ENCODE measurements at regions not wholly inside any gene's neighbourhood (a gene's known extent, or its start where the extent isn't known, plus 50 kb on each side); places are given as distances from the start of the nearest gene placed in this dataset.
A peak's percentile ranks its signal among the peaks of the same experiment; 100 is the strongest.

GRCh38 chr3:144343343-144343742, 371.7 kb downstream of the DIPK2A start:
- Histone ChIP-seq H3K4me3 (ENCODE audit: low read depth in 1 of 3, low read length in 3 of 3) (peak overlapping the region in 1 of 3 donors; percentile 21), H3K27me3 (ENCODE audit: control insufficient read depth in 4 of 4, insufficient read depth in 4 of 4, low read length in 3 of 4) (no peaks in the 10 kb centered on the region), H3K36me3 (ENCODE audit: control insufficient read depth in 4 of 4, insufficient read depth in 3 of 4, low read depth in 1 of 4, low read length in 3 of 4) (no peaks in the 10 kb centered on the region), H3K27ac (ENCODE audit: low read depth in 1 of 2, low read length in 2 of 2) (no peak overlapping the region), H3K9ac (ENCODE audit: low read depth in 1 of 2, low read length in 2 of 2) (no peak overlapping the region), H3K4me1 (ENCODE audit: control insufficient read depth in 4 of 4, insufficient read depth in 4 of 4, low read length in 3 of 4) (peaks cover 0 to 7% (median 2%) of the 10 kb centered on the region in 4 donors), H3K9me3 (ENCODE audit: control insufficient read depth in 4 of 4, low read length in 3 of 4) (no peaks in the 10 kb centered on the region)
- WGBS: 47% methylated on average over 9 of the region's 9 CpGs
- TF ChIP-seq ATF3 (IDR thresholded peaks at IDR 0.05): no peak
- peak; percentile 8 to 22 for TF ChIP-seq HNF4A (conservative IDR thresholded peaks at IDR 0.05)
- peak in 1 of 2 donors; percentile 14 for TF ChIP-seq RXRA (IDR thresholded peaks at IDR 0.05)
- TF ChIP-seq YY1 (IDR thresholded peaks at IDR 0.05): peak; percentile 38
- DNase-seq (ENCODE audit: low spot score): no peak

DNA sequence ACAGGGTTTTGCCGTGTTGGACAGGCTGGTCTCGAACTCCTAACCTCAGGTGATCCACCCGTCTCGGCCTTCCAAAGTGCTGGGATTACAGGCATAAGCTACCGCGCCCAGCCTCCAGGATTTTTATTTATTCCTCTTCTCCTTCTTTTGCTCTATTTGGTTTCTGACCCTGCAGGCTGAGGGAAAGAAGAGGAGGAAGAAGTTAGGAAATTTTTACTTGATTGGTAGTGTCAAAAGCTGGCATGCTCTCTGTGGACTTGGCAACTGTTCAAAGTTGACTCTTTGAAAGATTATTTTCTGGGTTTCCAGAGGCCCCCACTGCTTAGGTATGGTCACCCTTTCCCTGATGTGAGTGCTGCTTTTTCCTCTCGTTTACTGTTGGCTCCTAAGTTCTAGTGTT, 372.2 kb downstream of the DIPK2A start:
- peak overlapping the region in 1 of 3 donors; percentile 21 for H3K4me3 ChIP-seq (ENCODE audit: low read depth in 1 of 3, low read length in 3 of 3)
- WGBS: 56% methylated on average over 7 of the region's 7 CpGs
- H3K27ac ChIP-seq (ENCODE audit: low read depth in 1 of 2, low read length in 2 of 2): no peak overlapping the region
- H3K27me3 ChIP-seq (ENCODE audit: control insufficient read depth in 4 of 4, insufficient read depth in 4 of 4, low read length in 3 of 4): no peaks in the 10 kb centered on the region
- no peak overlapping the region for H3K9ac ChIP-seq (ENCODE audit: low read depth in 1 of 2, low read length in 2 of 2)
- peaks cover 0 to 7% (median 2%) of the 10 kb centered on the region in 4 donors for H3K4me1 ChIP-seq (ENCODE audit: control insufficient read depth in 4 of 4, insufficient read depth in 4 of 4, low read length in 3 of 4)
- no peaks in the 10 kb centered on the region for H3K36me3 ChIP-seq (ENCODE audit: control insufficient read depth in 4 of 4, insufficient read depth in 3 of 4, low read depth in 1 of 4, low read length in 3 of 4)
- TF ChIP-seq JUND (IDR thresholded peaks at IDR 0.05) (no peak), RAD21 (IDR thresholded peaks at IDR 0.05) (no peak), TAF1 (conservative IDR thresholded peaks at IDR 0.05) (no peak), FOXA2 (IDR thresholded peaks at IDR 0.05) (no peak), EGR1 (IDR thresholded peaks at IDR 0.05; ENCODE audit: low read depth in 2 of 2) (no peak), NR2F2 (IDR thresholded peaks at IDR 0.05) (no peak), ZBTB33 (IDR thresholded peaks at IDR 0.05) (no peak), YY1 (IDR thresholded peaks at IDR 0.05) (peak; percentile 1)
- no peak for DNase-seq (ENCODE audit: low spot score)
- H3K9me3 ChIP-seq (ENCODE audit: control insufficient read depth in 4 of 4, low read length in 3 of 4): no peaks in the 10 kb centered on the region

- Histone ChIP-seq H3K27ac (ENCODE audit: low read depth in 1 of 2, low read length in 2 of 2) (no peak overlapping the region), H3K36me3 (ENCODE audit: control insufficient read depth in 4 of 4, insufficient read depth in 3 of 4, low read depth in 1 of 4, low read length in 3 of 4) (no peaks in the 10 kb centered on the region), H3K4me3 (ENCODE audit: low read depth in 1 of 3, low read length in 3 of 3) (no peak overlapping the region), H3K4me1 (ENCODE audit: control insufficient read depth in 4 of 4, insufficient read depth in 4 of 4, low read length in 3 of 4) (peaks cover 0 to 7% (median 3%) of the 10 kb centered on the region in 4 donors), H3K9me3 (ENCODE audit: control insufficient read depth in 4 of 4, low read length in 3 of 4) (no peaks in the 10 kb centered on the region), H3K9ac (ENCODE audit: low read depth in 1 of 2, low read length in 2 of 2) (no peak overlapping the region), H3K27me3 (ENCODE audit: control insufficient read depth in 4 of 4, insufficient read depth in 4 of 4, low read length in 3 of 4) (no peaks in the 10 kb centered on the region)
- 71% methylated on average over 2 of the region's 2 CpGs for WGBS
- no peak for DNase-seq (ENCODE audit: low spot score)
- no peak for TF ChIP-seq EGR1 (IDR thresholded peaks at IDR 0.05; ENCODE audit: low read depth in 2 of 2)
- no peak for TF ChIP-seq FOXA1 (IDR thresholded peaks at IDR 0.05)
- TF ChIP-seq, protein P1, sequence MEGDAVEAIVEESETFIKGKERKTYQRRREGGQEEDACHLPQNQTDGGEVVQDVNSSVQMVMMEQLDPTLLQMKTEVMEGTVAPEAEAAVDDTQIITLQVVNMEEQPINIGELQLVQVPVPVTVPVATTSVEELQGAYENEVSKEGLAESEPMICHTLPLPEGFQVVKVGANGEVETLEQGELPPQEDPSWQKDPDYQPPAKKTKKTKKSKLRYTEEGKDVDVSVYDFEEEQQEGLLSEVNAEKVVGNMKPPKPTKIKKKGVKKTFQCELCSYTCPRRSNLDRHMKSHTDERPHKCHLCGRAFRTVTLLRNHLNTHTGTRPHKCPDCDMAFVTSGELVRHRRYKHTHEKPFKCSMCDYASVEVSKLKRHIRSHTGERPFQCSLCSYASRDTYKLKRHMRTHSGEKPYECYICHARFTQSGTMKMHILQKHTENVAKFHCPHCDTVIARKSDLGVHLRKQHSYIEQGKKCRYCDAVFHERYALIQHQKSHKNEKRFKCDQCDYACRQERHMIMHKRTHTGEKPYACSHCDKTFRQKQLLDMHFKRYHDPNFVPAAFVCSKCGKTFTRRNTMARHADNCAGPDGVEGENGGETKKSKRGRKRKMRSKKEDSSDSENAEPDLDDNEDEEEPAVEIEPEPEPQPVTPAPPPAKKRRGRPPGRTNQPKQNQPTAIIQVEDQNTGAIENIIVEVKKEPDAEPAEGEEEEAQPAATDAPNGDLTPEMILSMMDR (IDR thresholded peaks at IDR 0.05; ENCODE audit: low read depth, low read length, missing input control): no peak
- TF ChIP-seq REST (IDR thresholded peaks at IDR 0.05): no peak
- no peak for TF ChIP-seq ATF3 (IDR thresholded peaks at IDR 0.05)
- no peak for TF ChIP-seq HNF4A (conservative IDR thresholded peaks at IDR 0.05)
- no peak for TF ChIP-seq JUND (IDR thresholded peaks at IDR 0.05)
- no peak for TF ChIP-seq FOXA2 (IDR thresholded peaks at IDR 0.05)
- TF ChIP-seq GABPA (IDR thresholded peaks at IDR 0.05 in 1 of 2, conservative IDR thresholded peaks at IDR 0.05 in 1 of 2): no peak
- TF ChIP-seq MAX (IDR thresholded peaks at IDR 0.05): no peak
- no peak for TF ChIP-seq NR2F2 (IDR thresholded peaks at IDR 0.05)
- TF ChIP-seq YY1 (IDR thresholded peaks at IDR 0.05): no peak
- TF ChIP-seq SP1 (IDR thresholded peaks at IDR 0.05): no peak
- no peak for TF ChIP-seq HNF4G (IDR thresholded peaks at IDR 0.05)
Measured at GRCh38 chr3:144344925-144345548, 373.4 kb downstream of the DIPK2A start.
